NCI-H146 treated with DMSO at 0.1 percent for 48 hours (cell line): ENCODE measurements at regions not wholly inside any gene's neighbourhood (a gene's known extent, or its start where the extent isn't known, plus 50 kb on each side); places are given as distances from the start of the nearest gene placed in this dataset.

Source experiments
- DNase-seq: peaks from one replicate; lab custom pipeline; 2025; ENCODE audit not compliant: unreplicated experiment; lab: John Stamatoyannopoulos, UW

DNA sequence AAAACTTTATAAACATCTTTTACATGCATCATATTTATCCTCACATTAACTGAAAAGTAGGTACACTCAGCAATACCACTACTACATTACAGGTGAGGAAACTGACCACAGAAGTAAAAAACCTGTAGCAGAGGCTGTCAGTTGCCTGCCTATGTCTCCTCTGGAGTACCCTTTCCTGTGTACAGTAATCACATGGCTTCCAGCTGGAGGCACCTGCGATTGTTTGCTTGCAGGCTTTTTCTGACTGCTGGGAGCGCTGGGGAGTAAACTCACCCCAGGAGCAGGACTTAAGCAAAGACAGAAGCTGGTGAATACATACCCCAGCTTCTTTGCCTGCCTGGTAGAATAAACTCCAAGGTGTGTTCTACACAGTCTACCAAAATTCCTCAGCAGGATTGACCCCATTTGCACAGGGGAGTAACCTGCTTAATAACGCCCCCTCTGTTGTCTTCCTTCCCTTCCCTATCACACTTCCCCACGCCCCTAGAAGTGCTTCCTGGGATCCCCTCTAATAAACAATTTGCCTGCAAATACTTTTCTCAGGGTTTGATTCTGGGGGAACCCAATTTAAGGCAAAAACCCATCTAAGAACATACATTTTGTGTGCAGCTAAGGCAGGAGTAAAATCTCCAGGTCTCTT is 138.9 kb downstream of the PTH2R start:
- DNase-seq: peak; percentile 2

DNA sequence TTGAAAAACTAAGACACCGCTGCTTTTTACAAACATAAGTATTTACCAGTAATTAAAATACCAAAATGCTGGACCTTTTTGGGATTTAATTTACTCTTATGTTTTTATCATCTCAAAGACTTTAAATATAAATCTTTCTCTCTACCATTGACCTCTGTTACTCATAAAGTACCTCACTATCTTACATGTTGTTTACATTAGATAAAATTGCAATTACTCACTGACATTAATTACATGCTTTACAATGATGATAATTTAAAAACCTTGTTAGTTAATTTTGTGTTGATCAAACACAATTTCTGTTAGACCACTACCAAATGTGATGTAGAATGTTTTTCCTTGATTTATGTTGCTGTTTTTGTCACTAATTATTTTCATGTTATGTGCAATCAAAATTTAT is 139.5 kb downstream of the PTH2R start:
- DNase-seq: no peak

DNA sequence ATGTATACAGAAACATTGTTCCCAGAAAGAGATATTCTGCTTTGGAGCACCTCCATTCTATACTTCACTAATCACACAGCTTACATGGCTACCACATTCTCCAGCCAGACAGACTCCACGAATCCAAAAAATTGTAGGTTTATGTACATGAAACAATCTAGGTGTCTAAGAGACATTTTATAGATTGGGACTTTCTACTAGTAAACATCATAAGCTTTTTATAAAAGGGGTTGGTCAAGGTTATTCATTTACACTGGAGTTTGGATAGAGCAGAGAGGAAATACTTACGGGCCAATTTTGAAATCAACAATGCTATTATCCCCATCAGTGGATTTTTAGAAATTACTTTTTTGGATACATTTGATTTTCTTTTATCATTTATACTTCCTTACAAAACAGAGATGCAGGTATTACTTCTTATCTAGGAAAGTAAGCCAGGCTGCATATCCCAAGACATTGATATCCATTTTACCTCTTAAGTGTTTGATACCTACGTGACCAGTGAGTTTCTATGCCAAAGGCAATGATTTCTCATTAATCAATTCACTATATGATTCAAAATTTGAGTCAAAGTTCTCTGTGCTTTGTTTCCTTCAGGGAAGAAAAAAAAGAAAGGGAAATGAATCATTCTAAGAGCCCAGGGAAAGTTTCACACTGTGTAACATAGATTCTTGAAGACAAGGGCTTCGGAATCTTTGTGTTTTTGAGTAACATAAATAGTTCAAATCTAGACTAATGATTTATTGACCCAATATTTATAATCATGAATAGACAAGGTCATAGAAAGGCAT is 140.5 kb downstream of the PTH2R start:
- DNase-seq: no peak

DNA sequence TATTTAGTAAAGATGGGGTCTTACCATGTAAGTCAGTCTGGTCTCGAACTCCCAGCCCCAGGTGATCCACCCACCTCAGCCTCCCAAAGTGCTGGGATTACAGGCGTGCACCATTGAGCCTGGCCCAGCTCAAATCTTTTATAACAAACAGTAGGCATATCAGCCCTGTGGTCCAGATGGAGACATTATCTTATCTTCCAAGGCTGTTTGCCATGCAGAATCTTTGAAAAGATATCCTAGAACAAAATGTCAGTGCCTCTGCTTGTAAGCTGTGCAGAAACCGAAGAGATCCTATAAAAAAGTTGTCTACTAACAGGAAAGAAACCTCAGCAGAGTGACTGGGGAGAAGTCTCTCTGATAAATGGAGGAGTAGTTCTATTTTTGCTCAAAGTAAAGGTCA is 142.1 kb downstream of the PTH2R start:
- no peak for DNase-seq

DNA sequence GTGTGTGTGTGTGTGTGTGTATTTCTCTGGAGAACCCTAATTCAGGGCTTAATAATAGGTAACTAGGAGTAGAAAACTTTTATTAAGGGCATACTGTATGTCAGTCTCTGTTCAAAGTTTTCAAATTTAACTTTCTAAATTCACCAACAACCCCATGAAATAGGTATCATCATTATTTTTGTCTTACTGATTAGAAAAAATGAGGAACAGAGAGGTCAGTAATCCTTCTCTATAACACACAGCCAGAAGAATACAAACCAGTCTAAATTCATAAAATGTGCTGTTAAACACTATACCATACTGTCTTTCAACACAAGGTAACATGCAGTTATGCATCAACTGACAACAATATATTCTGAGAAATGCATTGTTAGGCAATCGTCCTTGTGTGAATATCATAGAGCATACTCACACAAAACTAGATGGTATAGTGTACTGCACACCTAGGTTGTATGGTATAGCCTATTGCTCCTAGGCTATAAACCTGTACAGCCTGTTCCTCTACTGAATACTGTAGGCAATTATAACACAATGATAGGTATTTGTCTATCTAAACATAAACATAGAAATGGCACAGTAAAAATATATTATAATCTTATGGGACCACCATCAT is 143.1 kb downstream of the PTH2R start:
- no peak for DNase-seq

DNA sequence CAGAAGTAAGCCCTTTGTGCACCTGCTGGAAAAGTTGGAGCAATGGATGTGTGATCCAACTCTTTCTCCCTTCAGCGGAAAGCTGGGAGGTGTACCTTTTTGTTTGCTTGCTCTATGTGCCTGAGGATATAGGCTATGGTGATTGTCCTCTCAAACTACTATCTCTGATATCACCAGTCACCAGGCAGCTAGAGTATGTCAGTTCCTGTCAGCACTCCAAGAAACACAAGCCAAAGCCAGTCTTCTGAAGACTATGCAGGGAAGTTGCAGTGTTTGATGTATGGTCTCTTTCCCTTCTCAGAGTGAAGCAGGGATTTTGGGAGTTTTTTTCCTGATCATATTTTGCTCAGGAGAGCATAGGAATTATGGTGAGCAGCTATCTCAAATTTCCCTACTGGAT is 146.4 kb downstream of the PTH2R start:
- no peak for DNase-seq

DNA sequence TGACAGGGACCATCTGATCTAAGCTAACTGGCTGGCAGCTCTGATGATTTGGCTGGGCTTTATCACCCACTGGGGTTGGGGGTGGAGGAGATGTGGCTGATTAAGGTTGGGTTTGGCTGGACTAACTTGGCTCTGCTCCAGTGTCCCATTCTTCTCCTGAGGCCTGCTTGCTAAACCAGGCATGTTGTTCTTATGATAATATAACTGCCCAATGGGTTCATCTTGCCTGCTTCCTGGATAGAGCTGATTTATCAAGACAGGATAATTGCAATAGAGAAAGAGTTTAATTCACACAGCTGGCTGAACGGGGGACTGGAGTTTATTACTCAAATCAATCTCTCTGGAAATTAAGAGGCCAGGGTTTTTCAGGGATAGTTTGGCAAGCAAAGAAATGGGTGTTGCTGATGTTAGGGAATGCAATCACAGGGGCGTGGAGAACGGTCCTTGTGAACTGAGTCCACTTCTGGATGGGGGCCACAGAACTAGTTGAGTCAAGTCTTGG is 150.4 kb downstream of the PTH2R start:
- no peak for DNase-seq

DNA sequence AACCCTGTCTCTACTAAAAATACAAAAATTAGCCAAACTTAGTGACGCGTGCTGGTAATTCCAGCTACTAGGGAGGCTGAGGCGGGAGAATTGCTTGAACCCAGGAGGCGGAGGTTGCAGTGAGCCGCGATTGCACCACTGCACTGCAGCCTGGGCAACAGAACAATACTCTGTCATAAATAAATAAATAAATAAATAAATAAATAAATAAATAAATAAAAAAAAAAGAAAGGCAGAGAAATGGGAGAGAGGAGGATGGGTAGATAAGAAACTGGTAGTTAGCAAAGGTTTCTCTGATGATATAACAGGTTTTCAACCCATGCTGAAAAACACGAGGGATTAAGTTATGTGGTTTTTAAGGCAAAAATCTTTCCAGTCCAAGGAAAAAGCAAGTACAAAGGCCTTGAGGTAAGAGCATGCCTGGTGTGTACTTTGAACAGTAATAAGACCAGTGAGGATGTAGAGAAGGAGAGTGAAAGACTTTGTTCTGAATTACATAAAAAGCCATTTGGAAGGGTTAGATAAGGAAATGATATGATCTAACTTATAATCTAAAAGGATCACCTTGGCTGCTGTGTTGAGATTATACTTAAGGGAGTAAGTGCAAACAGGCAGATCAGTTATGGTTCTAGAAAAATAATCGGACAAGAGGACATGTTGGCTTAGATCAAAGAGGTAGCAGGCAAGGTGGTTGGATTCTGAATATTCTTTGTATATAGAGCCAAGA is 159.3 kb downstream of the PTH2R start:
- no peak for DNase-seq

DNA sequence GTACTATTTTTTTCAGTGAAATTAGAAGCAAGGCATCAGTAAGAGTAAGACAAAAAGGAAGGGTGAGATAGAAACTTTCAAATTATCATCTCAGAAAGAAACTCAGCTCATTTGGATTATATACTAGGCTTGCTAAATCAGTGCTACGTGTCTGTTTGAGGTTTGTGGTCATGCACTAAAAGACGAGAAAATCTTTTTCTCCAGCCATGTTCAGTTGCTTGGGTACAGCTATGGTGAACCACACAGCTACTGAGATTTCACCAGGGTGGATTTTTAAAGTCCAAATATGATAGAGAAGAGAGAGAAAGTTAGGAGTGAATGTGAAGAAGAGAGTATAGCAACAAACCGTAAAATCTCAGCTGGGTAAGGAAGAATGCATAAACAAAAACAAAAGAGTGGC is 161.6 kb downstream of the PTH2R start:
- no peak for DNase-seq

DNA sequence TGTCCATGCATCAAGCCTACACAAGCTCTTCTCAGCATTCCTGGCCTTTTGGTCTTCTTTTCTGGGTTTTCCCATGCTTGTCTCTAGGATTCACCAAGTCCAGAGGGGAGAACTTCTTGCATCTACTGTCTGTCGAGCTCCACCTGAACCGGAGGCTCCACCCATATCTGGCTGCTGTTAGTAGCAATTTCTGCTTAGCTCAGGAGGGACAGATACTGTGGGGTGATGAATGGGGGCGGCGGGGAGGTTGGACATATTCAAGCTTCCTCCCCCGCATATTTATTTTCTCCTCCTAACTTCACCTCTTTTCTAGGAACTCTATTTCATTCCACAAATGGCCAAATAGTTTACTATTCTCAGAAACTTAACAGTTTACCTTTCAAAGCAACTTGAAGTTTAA is 163.5 kb downstream of the PTH2R start:
- DNase-seq: no peak

DNA sequence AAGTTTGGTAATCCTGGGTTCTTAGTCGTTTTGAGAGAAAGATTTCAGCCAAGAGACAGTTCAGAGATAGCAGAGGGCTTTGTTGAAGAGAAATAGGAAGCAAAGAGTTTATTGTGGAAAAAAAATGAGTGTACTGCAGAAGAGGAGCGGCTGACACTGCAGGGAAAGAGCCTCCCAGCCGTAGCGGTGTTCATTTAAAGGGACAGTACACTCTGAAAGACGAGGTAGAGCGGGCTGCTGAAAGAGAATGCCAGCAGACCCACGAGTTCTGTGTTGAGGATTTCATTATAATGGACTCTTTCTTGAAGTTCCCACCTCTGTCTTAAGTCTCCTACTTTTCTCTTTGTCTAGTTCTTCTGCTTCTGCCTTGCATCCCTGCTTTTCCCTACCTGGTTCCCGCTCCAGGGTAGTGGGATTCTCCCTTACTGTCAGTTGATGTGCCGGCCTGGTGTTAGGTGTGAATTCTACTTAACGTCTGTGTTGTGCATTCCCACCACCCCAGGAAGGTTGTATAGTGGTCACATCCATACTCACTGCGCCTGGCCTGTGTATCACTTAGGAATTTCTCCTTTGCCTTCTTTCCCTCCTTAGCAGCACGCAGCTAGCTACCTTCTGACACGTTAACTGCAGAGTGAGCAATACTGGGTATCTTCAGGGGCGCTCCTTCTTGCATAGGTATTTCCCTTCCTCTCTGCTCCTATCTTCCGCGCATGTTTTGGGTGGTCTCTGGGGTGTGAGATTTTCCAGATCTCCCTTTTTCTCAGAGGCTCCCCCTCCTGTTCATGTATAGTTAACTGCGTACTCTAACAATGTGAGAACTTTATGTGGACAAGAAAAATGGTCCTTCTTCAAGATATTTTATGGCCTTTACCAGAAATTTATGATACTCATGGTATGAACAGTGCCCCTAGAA is 164.5 kb downstream of the PTH2R start:
- no peak for DNase-seq

DNA sequence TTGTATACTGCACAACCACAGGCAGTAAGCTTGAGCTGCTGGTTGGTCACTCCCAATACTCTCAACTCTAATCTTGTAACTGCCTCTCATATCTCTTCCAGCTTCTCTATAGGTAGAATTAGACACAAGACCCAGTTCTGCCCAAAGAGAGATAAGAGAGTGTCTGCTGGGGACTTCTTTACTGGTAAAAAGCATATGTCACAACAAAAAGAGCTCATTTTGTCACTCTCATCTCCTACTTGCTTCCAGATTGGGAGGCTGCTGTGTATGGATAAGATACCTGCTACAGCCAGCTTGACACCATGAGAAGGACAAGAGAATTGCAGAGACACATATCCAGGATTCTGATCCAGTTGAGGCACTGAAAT is 165.2 kb downstream of the PTH2R start:
- no peak for DNase-seq

DNA sequence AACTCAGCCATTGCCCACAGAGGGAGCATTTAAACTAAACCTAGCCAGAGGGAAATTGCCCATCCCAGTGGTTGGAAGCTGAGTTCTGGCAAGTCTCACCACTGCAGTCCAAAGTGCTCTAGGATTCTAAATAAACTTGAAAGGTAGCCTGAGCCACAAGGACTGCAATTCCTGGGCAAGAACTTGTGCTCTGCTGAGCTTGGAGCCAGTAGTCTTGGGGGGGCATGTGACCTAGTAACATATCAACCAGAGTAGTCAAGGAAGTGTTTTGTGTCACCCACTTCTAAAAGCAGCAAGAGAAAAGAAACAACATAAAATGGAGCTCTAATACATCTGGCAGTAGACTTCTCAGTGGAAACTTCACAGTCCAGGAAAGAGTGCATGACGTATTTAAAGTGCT is 167.0 kb downstream of the PTH2R start:
- DNase-seq: no peak

DNA sequence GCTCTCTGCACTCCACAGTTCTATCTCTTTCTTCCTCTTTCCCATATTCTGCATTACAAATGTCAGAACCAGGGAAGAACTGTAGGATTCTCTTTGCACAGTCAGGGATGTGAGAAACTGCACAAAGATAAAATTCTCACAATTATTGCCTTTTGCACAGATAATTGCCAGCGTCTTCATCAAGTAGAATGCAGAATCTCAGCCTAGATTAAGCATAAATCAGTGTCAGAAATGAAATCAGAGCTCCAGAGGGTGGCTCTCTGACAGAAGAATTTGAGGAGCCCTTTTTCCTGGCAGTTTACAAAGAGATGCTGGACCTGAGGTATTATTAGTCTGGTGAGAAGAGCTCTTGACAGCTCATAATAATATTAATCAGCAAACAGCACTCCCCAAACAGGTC is 173.1 kb downstream of the PTH2R start:
- no peak for DNase-seq

DNA sequence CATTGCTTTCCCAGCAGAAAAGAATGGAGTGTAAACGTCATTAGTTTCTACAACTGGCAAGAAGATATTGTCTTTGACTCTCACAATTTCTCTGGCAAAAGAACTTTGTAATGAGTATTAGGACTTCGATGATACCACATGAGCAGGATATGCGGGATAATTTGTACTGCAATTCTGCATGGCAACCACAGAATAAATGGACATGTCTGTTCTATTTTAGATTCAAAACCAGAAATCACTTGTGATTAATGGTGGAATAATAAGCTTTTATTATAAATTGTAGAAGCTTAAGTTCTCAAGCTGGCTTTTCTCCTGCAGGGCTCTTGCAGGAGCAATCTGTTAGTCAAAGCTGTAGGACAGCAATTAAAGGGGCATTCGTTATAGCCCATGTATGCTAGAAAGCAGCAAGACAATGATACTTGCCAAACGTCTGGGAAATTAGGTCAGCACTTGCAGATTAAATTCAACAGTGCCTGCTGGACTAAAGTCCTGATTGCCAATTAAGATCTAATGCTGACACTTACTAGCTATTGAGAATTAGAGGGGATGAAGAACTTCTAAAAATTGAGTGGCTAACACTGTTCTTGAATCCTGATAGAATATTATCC is 177.9 kb downstream of the PTH2R start:
- no peak for DNase-seq

DNA sequence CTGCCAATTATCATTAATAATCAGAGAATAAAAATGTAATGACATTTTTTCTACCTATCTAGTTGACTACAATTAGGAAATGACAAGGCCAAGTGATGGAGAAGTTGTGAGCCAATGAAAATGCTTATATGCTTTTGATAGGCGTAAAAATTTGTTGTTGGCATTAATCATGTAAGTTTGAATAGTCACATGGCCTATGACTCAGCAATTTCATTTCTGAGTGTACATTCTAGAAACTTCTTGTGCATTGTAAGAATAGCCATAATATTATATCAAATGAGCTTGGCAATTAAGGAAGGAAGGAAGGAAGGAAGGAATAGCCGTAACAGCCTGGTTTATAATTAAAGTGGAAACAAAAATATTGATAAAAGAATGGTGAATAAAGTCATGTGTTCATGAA is 179.9 kb downstream of the PTH2R start:
- DNase-seq: no peak

DNA sequence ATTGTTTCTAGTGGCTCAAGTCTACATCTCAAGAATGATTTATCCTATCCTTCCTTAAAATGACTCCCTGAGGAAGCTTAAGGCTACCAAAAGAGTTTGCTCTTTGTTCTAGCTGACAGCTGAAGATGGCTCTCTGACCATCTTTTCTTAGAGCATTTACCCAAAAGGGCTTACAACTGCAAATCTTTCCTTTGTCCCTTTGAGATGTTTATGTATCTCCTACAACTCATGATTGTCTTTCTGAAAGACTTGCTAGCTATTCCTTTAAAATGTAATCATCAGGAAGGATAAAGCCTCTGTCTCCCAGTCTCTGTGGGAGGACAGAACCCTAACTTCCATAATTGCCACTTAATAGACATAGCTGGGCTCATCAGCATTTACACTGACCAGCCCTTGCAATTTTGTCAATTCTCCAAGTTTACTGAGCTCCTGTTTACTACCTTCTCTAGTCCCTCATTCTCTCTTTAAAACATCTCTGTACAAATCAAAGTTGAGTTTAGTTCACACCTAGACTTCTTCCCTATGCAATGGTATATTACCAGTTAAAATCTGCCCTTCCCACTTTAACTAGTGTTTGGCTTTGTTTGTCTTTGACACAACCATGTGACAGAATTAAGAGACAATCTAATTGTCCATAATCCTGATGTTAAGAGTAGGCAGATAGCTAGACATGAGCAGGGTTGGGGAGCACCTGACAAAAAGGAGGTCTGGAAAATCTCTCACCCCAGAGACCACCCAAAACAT is 188.2 kb downstream of the PTH2R start:
- no peak for DNase-seq

DNA sequence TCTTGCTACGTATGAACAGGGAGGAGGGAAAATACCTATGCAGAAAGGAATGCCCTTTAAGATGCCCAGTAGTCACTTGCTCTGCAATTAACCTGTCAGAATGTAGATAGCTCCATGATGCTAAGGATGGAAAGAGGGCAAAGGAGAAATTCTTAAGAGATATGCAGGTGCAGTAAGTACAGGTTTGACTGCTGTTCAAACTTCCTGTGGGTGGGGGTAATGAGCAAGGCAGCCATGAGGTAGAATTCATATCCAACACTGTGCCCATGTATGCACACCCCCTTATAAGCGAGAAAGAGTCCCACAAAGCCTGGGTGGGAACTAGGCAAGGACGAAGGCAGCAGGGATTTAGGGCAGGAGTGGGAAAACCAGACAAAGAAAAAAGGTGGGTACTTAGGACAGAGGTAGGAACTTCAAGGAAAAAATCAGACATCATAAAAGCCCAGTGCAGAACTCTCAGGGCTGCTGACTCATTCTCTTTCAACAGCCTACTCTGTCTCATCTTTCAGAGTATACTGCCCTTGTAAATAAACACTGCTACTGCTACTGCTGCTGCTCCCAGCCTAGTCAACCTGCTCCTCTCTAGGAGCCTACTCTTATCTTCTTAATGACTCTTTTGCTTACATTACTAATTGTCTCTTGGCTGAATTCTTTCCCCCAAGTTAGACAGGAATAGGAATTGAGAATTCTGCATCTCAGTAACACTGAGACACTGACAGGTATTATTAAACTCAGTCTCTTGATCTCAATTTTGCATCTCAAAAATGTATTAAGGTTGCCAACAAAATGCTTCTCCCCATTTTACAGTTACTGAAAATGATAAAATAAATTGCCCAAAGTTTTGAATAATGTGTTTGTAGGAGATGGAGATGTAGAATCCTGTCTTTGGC is 189.0 kb downstream of the PTH2R start:
- DNase-seq: no peak

DNA sequence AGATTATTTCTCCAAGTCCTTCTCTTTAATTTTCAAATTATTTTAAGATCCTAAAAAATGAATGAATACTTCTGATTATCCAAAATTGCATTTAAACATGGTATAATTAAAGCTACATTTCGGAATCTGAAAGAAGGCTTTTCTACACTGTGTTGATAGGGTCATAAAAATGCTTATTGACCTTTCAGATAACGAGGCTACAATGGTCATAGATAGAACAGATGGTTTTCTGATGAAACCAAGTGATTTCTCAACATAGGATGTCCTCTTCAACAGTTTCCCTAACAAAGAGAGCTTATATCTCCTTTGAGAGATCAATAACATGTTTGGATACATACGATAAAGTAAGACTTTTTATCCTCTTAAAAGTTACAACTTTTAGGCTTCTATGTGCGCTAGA is 201.1 kb downstream of the PTH2R start:
- DNase-seq: no peak
